ENCODE measurements at regions not wholly inside any gene's neighbourhood (a gene's known extent, or its start where the extent isn't known, plus 50 kb on each side); places are given as distances from the start of the nearest gene placed in this dataset.

DNA sequence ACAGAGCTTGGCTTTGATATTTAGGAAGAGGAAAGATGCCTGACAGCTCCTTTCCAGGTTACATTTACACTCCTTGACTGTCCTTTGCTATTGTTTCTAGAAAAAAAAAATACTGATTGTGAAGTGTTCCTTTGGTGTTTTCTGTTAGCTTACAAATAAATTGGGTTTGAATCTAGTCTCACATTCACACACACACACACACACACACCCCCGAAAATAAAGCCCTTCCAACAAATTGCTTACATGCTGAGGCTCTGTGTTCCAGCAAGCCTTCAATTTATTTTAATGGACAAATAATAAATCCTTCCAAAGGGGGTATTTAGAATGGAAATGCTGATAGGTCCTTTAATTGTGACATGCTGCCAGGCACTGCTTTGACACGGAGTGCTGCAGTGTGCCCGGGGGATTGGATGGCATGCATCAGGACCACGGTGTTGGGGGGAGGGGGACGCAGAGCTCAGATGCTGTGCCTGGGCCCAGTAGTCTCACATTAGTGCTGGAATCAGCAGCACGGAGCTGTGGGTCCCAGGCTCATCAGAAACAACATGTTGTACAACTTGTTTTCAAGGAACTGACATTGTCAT, 199.9 kb downstream of the CD83 start:
- H3K4me3 ChIP-seq (ENCODE audit: low read depth, low read length): no peak overlapping the region

DNA sequence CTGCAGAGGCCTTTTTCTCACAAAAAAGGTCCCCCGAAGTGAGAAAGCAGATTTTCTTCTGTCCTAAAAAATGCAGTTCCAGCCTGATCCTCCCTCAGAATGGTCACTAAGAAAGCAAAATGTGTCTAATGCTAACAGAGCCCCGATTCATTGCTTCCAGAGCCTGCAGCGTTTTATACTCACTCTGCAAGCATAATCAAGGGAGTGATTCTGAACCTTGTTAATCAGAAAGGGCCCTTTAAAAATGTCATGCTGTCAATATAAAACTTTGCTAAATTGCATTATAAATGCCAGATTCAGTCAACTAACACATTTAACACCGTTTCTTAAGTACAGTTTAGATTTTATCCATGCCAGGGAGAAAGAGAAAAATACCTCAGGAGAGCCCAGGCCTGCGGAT, 202.8 kb downstream of the CD83 start:
- no peak overlapping the region for H3K4me3 ChIP-seq (ENCODE audit: low read depth, low read length)

DNA sequence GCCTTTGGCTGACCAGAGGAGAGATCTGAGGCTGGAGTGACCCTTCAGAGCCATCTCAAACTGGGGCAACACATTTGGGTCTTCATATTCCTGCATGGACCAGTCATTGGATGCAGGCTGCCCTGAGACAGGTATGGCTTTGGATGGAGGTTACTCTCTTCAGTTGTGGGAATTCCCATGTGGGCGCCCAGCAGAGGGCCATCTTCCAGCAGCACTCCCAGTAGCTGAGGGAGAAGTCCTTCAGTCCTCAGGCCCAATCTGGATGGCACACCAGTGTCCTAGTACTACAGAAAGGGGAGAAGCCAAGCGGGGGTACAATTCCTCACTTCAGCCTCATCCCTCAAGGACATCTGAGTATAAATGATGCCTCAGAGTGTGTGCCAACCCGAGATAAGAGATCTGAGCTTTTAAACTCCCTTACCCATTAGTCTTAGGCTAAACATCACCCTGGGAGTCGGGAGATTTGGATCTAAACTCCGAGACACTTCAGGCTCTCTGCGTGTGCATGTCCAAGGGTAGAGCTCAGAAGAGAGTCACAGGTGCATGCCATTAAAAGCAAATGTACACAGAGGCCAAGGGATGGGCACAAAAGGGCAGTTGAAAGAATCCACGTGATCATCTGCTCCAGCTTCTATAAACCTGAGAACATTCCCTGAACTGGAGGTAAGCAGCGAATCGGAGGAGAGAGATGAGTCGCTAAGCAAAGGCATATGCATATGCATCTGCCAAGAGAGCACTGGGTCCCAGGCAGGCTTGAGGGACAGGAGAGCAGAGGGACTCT, 204.6 kb downstream of the CD83 start:
- H3K4me3 ChIP-seq (ENCODE audit: low read depth, low read length): no peak overlapping the region

DNA sequence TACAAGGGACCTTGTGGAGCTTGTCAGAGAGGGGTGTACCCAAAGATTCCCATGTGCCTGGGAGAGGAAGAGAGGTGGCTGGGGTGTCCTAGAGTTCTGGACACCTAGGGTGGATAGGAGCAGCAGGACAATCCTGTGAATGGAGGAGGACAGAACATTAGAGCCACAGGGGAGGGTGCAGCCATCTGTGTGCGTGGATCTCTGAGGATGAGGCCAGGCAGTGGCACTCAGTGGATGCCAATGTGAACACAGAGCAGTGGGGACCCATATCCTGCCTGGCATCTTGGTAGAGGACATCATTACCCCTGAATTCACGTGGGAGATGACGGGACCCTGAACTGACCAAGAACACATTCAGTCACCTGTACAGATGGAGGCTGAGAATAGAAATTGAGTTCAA, 205.3 kb downstream of the CD83 start:
- H3K4me3 ChIP-seq (ENCODE audit: low read depth, low read length): no peak overlapping the region

DNA sequence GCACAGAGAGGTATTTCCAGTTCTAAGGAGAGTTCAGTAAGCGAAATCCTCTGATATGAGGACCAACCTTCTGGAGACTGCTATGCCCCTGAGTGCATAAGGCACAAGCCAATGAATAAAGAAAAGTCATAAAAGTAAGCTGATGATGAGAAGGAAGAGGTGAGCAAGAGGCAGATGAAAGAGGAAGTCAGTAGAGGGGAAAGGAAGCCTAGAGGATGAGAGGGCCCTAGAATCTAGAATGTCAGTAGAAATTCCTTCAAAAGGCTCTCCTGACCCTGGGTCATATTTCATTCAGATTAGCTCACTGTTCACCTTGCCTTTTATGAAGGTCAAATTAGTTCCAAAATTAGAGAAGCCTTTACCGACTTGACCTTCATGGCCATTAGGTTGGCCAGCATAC, 209.2 kb downstream of the CD83 start:
- no peak overlapping the region for H3K4me3 ChIP-seq (ENCODE audit: low read depth, low read length)

DNA sequence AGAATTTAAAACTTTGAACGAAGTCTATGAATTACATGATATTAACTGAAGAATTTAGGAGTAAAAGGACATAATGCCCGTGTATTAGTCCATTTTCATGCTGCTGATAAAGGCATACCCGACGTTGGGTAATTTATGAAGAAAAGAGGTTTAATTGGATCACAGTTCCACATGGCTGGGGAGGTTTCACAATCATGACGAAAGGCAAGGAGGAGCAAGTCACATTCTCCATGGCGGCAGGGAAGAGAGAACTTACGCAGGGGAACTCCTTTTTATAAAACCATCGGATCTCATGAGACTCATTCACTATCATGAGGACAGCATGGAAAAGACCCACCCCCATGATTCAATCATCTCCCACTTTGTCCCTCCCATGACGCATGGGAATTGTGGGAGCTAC, 210.6 kb downstream of the CD83 start:
- no peak overlapping the region for H3K4me3 ChIP-seq (ENCODE audit: low read depth, low read length)

DNA sequence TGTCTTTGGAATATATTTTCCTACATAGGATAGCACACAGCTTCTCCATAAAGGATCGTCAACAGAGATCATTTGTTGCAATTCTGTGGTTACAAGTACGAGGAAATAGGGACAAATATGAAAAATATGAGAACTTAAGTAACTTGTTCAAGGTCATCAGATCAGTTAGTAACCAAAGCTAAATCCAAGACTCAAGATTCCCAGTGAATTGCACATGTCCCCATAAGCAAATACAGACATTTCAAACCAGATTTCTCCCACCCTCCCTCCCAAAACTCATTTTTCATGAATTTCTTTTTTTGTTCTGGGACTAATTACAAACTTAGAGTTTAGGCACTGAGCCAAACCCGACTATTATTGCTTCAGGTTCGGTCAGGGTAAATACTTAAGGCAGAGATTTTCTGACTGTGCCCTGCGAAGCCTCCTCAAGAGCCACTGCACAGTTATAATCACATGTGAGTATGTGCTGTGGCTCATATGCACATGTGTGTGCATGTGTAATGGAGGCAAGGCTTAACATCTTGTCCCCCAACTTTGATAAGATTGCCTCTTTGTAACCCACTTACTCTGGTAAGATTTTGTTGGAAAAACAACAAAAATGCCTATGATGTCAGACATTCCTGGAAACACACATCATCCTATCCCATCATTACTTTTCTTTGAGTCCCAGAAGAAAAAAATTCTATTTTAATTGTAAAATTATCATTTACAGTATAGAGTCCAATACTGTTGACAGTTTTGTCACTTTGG, 216.2 kb downstream of the CD83 start:
- H3K4me3 ChIP-seq (ENCODE audit: low read depth, low read length): no peak overlapping the region

DNA sequence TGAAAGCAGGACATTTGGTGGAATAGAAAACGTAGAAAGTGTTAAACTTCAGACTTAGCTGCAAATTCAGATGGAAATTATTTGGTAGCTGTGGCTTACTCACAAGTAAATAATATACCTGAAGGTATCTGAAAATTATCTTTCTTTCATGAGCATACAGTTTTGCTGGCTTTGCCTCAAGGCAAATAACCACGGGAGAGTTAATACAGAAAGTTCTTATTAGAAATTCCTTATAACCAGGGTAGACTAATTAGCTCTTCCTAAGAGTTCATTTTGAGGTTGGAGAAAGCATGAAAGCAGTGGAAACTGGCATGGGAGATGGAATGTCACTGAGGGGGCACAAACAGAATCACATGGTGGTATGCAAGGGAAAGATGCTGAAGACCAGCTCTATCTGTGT, 217.5 kb downstream of the CD83 start:
- no peak overlapping the region for H3K4me3 ChIP-seq (ENCODE audit: low read depth, low read length)

DNA sequence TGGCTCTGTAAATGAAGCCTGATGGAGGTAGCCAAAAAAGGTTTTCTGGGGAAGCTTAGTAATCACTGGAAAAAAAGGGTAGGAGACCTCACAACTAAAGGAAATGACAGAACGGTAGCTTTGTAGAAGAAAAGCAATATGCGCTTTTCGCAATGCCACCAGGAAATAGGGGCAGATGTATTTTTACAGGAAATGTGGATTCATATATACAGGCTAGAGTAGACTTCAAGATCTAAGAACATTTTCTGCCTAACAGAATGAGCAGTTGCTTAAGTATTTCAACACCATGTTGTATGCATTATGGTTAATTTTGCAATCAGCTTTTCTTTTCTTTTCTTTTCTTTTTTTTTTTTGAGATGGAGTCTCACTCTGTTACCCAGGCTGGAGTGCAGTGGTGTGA, 219.6 kb downstream of the CD83 start:
- no peak overlapping the region for H3K4me3 ChIP-seq (ENCODE audit: low read depth, low read length)

DNA sequence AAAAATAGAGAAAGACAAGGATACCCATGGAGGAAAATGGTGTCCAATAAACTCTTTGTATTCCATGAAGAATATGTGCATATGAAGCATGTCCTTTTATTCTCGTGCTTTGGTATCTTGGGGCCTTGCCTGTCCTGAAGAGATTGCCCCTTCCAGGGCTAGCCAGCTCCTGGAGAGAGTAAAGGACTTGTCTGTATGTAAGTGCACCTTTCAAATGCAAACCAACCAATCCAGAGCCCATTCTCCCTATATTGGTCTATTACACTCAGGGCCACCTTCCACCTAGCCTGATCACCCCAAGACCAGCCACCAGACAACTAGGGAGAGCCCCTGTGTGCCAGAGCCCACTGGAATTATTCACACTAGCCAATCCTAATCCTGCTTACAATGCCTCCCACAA, 221.6 kb downstream of the CD83 start:
- no peak overlapping the region for H3K4me3 ChIP-seq (ENCODE audit: low read depth, low read length)

DNA sequence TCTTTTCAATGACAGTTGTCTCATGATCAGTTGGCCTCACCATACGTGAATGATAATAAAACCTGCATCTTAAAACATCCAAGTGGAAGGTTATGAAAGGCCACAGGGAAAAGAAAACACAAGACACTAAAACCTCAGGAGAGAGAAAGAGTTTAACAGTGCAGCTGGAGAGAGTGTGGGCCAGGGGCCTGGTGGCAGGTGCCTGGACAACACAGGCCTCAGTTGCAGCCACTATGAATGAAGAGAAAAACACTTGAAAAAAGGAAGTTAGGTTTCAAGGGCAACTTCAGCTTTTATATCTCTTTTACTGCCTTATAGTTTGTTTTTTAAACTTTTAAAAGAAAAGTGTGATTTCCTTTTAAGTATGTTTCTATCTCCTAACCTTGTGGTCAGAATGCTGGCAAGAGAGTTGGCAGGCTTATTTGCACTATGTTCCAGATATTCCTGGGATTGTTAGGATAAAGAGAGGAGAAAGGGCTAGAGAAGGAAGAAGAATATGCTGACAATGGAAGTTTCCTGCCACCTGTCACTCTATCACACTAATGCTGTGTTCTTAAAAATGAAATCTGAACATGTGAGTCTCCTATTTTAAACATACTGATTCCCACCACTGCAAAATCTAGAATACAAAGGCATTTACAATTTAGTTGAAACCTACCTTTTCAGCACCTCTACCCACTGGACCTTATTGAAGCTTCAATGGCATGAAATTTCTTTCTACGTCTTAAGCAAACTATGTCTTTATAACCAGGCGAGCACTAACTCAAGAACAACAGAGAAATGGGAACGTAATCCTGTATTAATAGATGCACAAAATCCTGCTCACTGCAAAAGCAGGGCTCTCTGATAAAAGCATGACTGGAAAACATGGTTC, 222.4 kb downstream of the CD83 start:
- H3K4me3 ChIP-seq (ENCODE audit: low read depth, low read length): no peak overlapping the region

DNA sequence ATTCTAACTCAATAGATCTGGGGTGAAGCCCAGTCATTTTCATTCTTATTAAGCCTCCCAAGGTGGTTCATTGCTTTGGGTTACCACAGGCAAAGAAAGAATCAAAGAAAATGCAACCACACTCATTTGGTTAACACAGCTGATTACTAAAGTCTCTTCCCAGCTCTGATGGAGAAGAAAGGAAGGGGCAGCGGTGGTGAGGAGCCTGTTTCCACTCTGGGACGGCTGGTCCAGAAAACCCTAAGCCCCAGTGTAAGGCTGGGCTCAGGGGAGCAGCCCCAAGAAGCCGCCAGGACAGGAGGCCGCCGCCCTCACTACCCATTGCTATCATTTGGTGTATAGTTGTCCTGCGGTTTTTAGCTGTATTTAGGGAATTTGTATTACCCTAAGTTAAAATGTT, 226.9 kb downstream of the CD83 start:
- no peak overlapping the region for H3K4me3 ChIP-seq (ENCODE audit: low read depth, low read length)

DNA sequence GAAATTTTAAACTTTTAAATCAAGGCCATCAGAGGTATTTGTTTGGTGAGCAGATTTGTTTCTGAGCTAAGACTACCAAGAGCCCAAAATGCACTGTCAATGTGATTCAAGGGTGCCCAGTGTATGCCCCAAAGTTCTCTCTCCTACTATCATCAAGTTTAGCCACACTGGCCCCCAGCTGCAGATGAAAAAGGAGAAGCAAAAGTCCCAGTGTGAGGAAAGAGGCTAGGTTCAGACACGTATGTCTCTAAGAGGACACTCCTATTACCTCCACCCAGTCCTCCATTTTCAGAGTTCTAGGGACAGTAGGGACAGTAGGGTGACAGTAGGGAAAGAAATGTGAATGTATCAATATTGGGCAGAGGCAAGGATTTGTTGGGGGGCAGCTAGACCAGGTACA, 230.8 kb downstream of the CD83 start:
- no peak overlapping the region for H3K4me3 ChIP-seq (ENCODE audit: low read depth, low read length)

DNA sequence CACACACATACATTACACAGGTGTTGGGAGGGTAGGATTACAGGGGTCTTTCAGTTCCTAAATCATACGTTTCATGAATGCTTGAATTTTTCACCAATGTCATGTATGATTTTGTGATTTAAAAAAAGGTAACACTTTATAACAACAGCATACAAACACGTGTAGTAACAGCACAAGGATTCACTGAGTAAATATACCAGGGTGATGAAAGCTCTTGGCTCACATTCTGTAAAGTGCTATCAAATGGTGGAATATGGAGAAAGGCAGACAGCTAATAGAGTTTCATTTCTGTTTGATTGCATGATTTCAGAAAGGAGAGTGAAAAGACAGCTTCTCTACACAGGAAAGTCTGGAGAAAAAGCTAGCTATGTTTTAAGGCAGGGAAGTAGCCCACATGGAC, 231.9 kb downstream of the CD83 start:
- H3K4me3 ChIP-seq (ENCODE audit: low read depth, low read length): no peak overlapping the region

DNA sequence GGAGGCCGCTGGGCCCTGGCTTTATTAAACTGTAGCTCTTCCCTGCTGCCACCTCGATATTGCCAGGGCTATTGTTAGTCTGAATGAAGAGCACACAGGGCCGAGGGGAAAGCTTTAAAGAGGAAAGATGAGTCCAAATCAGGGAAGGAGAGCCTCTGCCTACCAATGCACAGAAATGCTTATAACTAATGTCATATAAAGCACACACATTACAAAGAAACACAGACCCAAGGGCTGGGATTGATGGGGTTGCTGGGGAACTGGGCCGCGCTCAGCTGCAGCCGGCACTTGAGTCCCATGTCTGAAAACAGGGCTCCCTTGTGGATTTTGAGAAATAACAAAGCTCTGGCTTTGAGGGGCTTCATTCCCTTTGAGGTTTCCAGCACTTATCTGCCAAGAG, 232.6 kb downstream of the CD83 start:
- no peak overlapping the region for H3K4me3 ChIP-seq (ENCODE audit: low read depth, low read length)

DNA sequence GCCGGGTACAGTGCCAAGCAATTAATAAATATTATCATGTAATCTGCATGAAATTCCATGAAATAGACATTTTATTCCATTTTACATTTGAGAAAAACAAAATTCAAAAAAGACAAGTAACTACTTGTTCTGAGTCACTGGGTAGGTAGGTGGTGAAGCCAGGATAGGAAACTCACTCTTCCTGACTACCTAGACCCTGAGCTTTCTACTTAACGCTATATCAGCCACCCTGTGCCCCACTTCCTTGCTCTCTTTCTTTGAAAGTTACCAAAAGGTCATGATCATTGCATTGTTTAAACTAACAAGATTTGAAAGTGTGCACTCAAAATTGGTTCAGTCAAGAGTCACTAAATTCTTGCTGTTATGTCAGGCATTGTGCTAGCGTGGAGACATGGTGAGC, 235.7 kb downstream of the CD83 start:
- H3K4me3 ChIP-seq (ENCODE audit: low read depth, low read length): no peak overlapping the region

DNA sequence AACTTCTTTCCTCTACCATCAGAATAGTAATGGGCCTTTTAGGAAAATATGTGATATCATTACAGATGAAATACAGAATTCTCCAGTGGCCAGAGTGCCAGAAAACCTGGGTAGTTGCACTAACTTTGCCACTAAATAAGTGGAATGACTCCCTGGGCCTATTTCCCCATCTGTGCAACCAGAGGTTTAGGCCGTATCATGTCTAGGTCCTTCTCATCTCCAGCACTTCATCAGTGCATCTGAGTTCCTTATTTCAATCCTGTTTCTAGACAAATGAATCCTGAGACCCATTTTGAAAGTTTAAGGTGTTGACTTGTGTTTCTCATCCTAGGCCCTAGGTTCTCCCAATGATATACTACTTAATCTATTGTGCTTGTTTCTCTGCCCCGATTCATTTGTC, 236.2 kb downstream of the CD83 start:
- no peak overlapping the region for H3K4me3 ChIP-seq (ENCODE audit: low read depth, low read length)

DNA sequence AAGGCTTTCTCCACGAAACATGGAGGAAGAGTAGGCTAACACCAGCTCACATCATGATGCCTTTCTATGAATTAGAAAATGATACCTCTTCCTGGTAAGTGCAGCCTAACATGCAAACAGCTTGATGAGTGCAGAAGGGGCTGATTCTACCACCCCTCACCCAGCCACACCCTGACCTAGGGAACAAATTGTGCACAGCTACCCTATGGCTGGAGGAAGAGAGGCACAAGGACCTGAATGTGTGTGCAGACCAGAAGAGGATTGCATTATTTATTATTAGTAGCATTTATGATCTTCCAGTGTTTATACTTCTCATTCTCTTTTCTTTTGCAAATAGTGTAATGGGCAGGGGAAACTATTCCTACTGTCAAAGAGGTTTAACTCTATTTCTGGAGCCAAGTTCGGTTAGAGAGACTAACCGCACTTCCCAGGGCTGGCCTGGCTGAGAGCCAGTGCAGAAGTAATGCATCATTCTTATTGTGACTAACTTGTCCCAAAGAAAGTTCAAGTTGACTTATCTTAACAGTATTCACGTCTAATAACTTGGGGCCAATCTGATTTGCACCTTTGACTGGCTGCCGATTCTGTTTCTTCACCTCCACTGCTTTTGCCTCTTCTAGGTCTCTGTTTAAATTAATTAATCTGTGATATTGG, 237.5 kb downstream of the CD83 start:
- H3K4me3 ChIP-seq (ENCODE audit: low read depth, low read length): no peak overlapping the region

DNA sequence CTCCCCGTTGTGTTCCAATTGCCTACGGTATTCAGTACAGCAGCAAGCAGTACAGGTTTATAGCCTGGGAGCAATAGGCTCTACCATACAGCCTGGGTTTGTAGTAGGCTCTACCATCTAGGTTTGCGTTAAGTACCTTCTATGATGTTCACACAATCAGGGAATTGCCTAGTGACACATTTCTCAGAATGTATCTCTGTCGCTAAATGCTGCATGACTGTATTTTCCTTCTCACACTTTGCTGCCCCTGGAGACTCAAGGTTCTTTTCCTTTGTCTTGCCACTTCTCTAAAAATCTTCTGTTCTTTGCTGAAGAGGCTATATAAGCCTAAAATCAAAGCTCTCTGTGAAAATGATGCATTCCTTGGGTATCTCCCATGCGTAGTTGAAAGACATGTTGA, 241.9 kb downstream of the CD83 start:
- H3K4me3 ChIP-seq (ENCODE audit: low read depth, low read length): no peak overlapping the region

DNA sequence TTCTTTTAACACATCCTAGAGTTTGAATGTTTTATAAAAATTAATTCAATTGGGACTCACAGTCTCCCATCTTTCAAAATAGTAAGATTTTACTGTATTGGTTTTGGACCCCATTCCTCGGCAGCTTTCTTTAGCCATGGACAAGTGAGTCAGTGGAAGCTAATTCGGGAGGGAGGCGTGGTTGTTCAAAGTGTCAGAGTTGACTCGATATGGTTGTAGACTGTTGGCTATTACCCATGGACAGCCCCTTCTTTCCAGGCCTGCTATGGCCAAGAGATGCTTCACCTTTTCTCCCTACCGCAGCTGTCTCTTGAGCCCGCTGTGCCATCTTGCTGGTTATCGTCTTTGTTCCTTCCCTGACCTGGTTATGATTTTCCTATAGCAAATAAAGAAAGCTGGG, 243.0 kb downstream of the CD83 start:
- no peak overlapping the region for H3K4me3 ChIP-seq (ENCODE audit: low read depth, low read length)

DNA sequence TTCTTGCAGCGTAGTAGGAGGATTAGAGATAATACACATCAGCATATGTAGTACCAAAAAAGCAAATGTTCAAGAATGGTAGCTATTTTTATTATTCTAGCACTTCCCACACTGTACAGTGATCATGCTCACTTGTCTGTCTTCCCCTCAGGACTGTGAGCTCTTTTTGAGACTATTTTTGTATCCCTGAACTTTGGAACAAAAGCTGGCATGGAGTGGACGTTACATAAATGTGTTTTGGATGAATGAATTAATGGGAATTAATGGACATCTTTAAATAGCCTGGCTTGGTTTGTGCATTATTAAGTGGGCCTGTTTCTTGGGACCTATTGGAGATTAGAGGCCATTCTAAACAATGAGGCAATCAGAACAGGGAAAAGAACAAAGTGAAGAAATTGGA, 243.7 kb downstream of the CD83 start:
- H3K4me3 ChIP-seq (ENCODE audit: low read depth, low read length): no peak overlapping the region

Measured in iPS-11a (cell line).